GM10248 (cell line): ENCODE measurements at regions not wholly inside any gene's neighbourhood (a gene's known extent, or its start where the extent isn't known, plus 50 kb on each side); places are given as distances from the start of the nearest gene placed in this dataset.

Source experiments
- CTCF ChIA-PET: fragments of 300-600 bp; sonication (Branson Sonifier 250); formaldehyde crosslinking; extraction: SDS; loops from one replicate; lab custom pipeline; 2021; ENCODE audit warnings: antibody characterized with exemption; lab: Yijun Ruan, JAX
- POLR2A ChIA-PET: fragments of 350-650 bp; sonication (Branson Sonifier 250); formaldehyde crosslinking; extraction: SDS; loops from one replicate; lab custom pipeline; 2020; ENCODE audit warnings: antibody characterized with exemption; lab: Yijun Ruan, JAX
- DNase-seq: peaks from one replicate; pipeline ENCODE4 v3.0.0; 2012; ENCODE audit errors: extremely low spot score
- CTCF ChIP-seq: IDR thresholded peaks from 2 replicates; pipeline ENCODE4 v1.5.1; 2012; ENCODE audit warnings: mild to moderate bottlenecking, low read depth; ENCODE audit errors: extremely low read depth, missing control alignments, control extremely low read depth

DNA sequence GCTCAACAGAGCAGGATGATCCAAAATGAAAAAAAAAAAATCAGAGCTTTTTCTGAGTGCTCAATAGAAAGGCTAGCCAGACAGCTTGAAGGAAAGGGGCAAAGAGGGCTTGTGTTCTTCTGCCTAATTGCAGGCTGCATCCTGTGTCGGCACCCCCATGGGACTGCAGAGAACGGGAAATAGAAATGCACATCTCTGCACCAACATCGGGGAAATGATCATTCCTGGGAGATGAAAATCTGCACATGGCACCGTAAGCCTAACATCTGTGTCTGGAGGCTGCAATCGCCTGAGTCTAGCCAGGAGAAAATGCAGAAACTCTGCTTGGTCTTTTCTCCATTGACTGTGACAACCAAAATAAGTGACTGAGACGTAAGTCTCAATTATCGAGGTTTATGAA lies 243.9 kb downstream of the ICE1 start:
- CTCF ChIA-PET: interaction anchor here (1.2 kb wide), 1 partner anchor 10 kb away, joined by 3 read pairs; no protein-coding TSS in a partner anchor
- POLR2A ChIA-PET: no interaction called here
- no peak for DNase-seq
- TF ChIP-seq CTCF: no peak

GRCh38 chr5:5666076-5666365 lies 243.5 kb downstream of the ICE1 start:
- TF ChIP-seq CTCF: no peak
- ChIA-PET POLR2A (no interaction called here), CTCF (interaction anchor here (1.2 kb wide), 1 partner anchor 10 kb away, joined by 3 read pairs; no protein-coding TSS in a partner anchor)
- DNase-seq: no peak

- no peak for DNase-seq
- ChIA-PET CTCF (interaction anchor here (1.2 kb wide), 1 partner anchor 11 kb away, joined by 3 read pairs; no protein-coding TSS in a partner anchor), POLR2A (no interaction called here)
- no peak for TF ChIP-seq CTCF
Observed at GRCh38 chr5:5665225-5666075, 243.0 kb downstream of the ICE1 start.

DNA sequence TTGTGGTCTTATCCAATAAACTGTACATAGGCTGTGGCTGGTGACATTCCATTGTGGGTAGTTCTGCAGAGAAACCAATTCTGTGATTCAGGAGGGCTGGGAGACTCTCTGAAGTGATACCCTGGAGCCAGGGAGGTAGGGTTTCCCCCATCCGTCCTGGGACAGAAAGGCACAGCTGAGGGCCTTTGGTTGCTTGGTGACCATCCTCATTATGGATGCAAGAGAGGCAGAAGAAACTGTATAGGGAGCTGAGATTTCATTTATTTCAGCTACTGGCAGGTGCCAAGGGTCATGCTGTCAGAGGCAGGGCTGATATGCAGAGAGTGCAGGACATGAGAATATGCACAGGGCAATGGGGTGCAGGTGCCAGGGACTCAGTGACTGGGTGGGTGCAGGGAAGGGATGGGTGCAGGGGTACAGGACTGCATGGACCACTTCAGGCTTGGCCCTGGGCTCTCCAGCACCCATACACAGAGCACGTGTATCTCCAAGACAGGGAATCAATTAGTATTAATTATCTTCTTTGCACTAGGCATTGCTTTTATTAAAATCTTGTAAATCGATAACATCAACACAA lies 236.5 kb downstream of the ICE1 start:
- CTCF ChIA-PET: no interaction called here
- DNase-seq: no peak
- TF ChIP-seq CTCF: no peak
- POLR2A ChIA-PET: no interaction called here

GRCh38 chr5:5658226-5658625 lies 235.7 kb downstream of the ICE1 start:
- no peak for TF ChIP-seq CTCF
- DNase-seq: no peak
- ChIA-PET POLR2A (no interaction called here), CTCF (no interaction called here)

GRCh38 chr5:5652181-5652580 lies 229.7 kb downstream of the ICE1 start:
- DNase-seq: no peak
- ChIA-PET CTCF (no interaction called here), POLR2A (no interaction called here)
- TF ChIP-seq CTCF: no peak
